ENCODE measurements at regions not wholly inside any gene's neighbourhood (a gene's known extent, or its start where the extent isn't known, plus 50 kb on each side); places are given as distances from the start of the nearest gene placed in this dataset.
A peak's percentile ranks its signal among the peaks of the same experiment; 100 is the strongest.
"Not testable (repeated sequence)": the region's sequence is repeated elsewhere in the genome, so short reads cannot be mapped to it uniquely, and the experiment has no call there.

GRCh38 chr9:62798884-62799850, 1609.3 kb downstream of the SPATA31A7 start:
- DNase-seq = peak; percentile 7

- peak; percentile 20 for DNase-seq
These were observed 1610.1 kb downstream of the SPATA31A7 start for GRCh38 chr9:62799851-62800371.

GRCh38 chr9:62800451-62801371, 1610.9 kb downstream of the SPATA31A7 start:
- DNase-seq = peak; percentile 15

GRCh38 chr9:62801372-62801811, 1611.6 kb downstream of the SPATA31A7 start:
- DNase-seq = peak; percentile 9

- peak; percentile 73 for DNase-seq
These were observed 1612.3 kb downstream of the SPATA31A7 start for GRCh38 chr9:62801961-62802718.

- DNase-seq = not testable (repeated sequence)
These were observed 1612.9 kb downstream of the SPATA31A7 start for GRCh38 chr9:62802719-62803079.

GRCh38 chr9:62803099-62803498, 1613.3 kb downstream of the SPATA31A7 start:
- not testable (repeated sequence) for DNase-seq

GRCh38 chr9:62804314-62804713, 1614.5 kb downstream of the SPATA31A7 start:
- not testable (repeated sequence) for DNase-seq

- not testable (repeated sequence) for DNase-seq
These were observed 1617.6 kb downstream of the SPATA31A7 start for GRCh38 chr9:62807424-62807823.

- DNase-seq = not testable (repeated sequence)
These were observed 1618.2 kb downstream of the SPATA31A7 start for GRCh38 chr9:62808081-62808480.

- not testable (repeated sequence) for DNase-seq
These were observed 1620.5 kb downstream of the SPATA31A7 start for GRCh38 chr9:62810318-62810717.

- not testable (repeated sequence) for DNase-seq
These were observed 1621.0 kb downstream of the SPATA31A7 start for GRCh38 chr9:62810811-62811315.

- DNase-seq = not testable (repeated sequence)
These were observed 1625.6 kb downstream of the SPATA31A7 start for GRCh38 chr9:62815436-62815835.

GRCh38 chr9:62816331-62816730, 1626.5 kb downstream of the SPATA31A7 start:
- not testable (repeated sequence) for DNase-seq

GRCh38 chr9:62817214-62817613, 1627.4 kb downstream of the SPATA31A7 start:
- not testable (repeated sequence) for DNase-seq

- DNase-seq = not testable (repeated sequence)
These were observed 1632.3 kb downstream of the SPATA31A7 start for GRCh38 chr9:62822185-62822584.

- not testable (repeated sequence) for DNase-seq
These were observed 1638.4 kb downstream of the SPATA31A7 start for GRCh38 chr9:62827957-62828907.

GRCh38 chr9:62830829-62831459, 1641.1 kb downstream of the SPATA31A7 start:
- DNase-seq = not testable (repeated sequence)

Data from muscle of arm (tissue), 1 donor.